Kasumi-1 (cell line): ENCODE measurements at regions not wholly inside any gene's neighbourhood (a gene's known extent, or its start where the extent isn't known, plus 50 kb on each side); places are given as distances from the start of the nearest gene placed in this dataset.

Experiments used
- DNase-seq, 2 experiments: peaks; one replicate each; lab custom pipeline; 2025; lab: John Stamatoyannopoulos, UW

DNA sequence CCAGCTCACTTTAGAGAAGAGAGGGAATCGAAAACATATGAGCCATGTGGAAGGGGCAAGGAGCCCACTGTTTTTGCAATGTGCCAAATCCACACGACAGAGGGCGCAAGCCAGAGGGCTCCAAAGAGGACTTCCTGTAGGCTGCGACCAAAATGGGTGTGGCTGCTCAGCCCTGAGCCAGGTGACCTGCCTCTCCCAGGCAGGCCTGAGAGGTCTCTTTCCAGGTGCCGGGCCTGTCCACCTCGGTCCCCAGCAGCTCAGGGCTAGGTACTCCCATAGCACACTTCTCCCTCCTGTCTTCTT, 153.8 kb downstream of the TTC32 start:
- DNase-seq: no peak

- no peak for DNase-seq
These were observed 154.3 kb downstream of the TTC32 start for GRCh38 chr2:19747310-19748072.

- no peak for DNase-seq
These were observed 155.0 kb downstream of the TTC32 start for GRCh38 chr2:19746611-19747309.

GRCh38 chr2:19746137-19746600, 155.6 kb downstream of the TTC32 start:
- no peak for DNase-seq

- no peak for DNase-seq
These were observed 156.3 kb downstream of the TTC32 start for GRCh38 chr2:19745318-19746136.

- DNase-seq: no peak
These were observed 157.2 kb downstream of the TTC32 start for GRCh38 chr2:19744456-19745199.

- no peak for DNase-seq
These were observed 158.1 kb downstream of the TTC32 start for GRCh38 chr2:19743641-19744040.

- no peak for DNase-seq
These were observed 158.9 kb downstream of the TTC32 start for GRCh38 chr2:19742872-19743271.

- no peak for DNase-seq
These were observed 162.5 kb downstream of the TTC32 start for GRCh38 chr2:19739256-19739655.

GRCh38 chr2:19738707-19739106, 163.1 kb downstream of the TTC32 start:
- DNase-seq: no peak

DNA sequence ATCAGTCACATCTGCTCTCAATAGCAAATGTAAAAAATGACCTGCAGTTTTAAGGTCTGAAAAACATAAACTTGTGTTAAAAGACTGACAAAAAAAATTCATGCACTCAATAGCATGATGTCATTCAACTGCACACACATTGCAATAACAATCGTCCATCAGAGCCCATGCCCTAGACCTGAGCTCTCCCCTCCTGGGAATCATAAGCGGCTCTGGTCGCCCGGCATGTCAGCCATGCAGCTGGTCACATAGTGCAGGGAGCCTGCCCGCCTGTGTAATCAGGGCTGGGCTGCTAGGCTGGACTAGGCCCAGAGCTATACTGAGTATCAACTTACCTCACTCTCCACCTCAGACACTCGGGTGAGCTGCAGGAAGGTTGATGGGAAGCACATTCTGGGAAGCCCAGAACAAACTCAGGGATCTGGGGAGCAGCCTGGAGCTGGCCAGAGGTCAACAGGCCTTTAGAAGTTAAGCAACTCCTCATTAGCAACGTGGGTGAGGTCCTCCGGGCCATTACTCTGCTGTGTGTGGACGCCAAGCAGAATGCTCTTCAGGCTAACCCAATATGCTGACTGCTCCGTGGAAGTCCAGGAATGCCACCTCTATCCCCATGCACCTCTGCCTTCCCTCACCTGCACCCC, 165.5 kb downstream of the TTC32 start:
- DNase-seq: no peak

DNA sequence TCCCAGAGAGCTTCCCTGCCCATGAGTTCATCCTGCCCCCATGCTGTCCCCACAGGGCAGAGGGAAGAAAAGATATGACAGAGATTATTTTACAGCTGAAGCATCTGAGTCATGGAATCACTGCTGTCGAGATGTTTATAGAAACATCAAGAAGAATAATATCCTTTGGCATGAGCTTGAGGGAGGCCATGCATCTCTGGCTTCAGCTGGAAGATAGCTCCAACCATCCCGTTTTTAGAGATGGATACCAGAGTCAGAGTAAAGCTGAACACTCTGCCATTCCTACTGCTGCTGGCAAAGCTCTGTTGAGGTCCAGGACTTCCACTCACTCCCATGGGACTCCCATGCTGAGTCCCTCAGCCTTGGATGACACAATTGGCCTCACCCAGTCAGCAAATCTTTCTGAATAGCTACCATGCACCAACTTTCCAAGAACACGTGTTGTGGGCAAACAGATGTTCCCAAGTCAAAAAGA, 167.8 kb downstream of the TTC32 start:
- no peak for DNase-seq

DNA sequence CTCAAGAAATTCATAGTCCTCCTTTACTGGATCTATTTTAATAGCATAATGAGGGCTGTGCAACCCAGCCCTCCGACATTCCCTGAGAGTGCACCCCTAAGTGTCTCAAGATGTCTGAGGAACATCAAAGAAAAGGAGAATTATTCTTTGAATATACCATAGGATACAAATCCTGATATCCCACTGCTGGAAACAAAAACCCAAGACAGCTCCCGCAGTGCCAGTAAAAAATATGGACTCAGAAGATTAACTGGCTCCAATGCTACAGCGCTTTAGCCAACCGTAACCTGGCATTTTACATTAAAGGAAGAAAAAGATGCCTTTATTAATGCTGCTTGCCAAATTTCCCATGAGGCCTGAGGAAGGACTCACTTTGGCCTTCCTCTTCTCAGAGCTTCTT, 168.4 kb downstream of the TTC32 start:
- DNase-seq: no peak

DNA sequence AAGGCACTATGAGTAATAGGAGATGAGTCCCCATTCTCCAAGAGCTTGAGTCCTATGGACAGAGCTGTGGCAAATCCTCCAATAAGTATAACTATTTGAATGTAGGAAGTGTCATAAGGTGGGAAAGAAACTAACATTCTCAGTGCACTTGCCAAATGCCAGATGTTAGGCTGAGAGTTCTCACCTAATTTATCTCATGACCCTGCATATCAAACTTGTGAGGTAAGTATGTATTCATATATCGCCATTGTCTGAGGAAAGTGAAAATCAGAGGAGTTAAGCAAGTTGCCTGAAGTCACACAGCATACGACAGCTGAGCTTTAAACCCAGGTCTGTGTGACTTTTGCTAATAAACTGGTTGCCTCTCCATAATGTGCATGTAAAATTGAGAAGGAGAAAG, 169.5 kb downstream of the TTC32 start:
- DNase-seq: no peak

GRCh38 chr2:19731515-19731914, 170.3 kb downstream of the TTC32 start:
- DNase-seq: no peak

DNA sequence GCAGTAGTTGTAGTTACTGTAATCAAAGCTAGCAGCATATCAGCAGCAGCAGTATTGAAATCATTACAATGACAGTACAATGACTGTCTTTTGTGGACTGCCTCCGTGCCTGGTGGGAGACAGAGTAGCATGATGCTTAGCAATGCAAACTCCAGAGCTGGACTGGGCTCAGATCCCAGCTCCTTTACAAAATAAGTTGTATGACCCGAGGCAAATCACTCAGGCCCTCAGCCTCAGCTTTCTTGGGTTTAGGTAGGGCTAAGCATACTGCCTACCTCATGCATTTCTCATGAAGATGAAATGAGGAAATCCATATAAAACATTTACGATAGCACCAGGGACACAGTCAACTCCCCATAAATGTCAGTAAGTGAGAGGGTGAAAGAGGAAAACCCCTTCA, 170.7 kb downstream of the TTC32 start:
- DNase-seq: no peak

DNA sequence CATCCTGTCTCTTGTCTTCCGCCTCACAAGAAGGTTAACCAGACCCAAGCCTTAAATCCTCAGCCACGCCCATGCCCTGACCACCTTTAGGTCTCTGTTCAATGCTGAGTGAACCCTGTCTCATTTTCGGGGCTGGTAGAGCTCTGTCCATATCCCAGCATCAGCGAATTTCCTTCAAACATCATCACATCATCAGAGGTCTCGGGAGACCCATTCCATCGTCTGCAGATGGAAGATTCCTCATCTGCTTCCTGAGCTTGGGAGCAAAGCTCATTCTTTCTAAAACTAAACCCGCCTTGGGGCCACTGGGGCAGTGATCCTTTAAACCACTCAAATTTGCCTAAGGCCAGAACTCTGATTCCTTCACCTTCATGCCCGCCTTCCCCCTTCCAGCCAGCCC, 173.7 kb downstream of the TTC32 start:
- DNase-seq: no peak

DNA sequence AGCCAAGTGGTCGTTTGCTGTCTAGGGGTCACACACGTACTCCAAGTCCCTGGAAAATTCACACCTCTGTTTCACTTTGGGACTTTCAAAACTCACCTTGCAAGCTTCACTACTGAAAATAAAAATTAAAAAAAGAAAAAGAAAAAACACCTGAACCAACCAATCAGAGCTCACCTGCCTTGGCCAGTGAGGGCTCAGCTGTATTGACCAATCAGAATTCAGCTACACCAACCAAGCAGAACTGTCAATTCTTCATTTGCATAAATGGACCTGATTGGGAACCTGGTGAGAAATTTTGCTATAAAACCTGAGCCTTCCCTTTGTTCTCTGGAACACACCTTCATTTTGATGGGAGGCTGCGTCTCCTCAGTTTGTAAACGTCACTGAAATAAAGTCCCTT, 176.4 kb downstream of the TTC32 start:
- no peak for DNase-seq

GRCh38 chr2:19723021-19723420, 178.8 kb downstream of the TTC32 start:
- no peak for DNase-seq

DNA sequence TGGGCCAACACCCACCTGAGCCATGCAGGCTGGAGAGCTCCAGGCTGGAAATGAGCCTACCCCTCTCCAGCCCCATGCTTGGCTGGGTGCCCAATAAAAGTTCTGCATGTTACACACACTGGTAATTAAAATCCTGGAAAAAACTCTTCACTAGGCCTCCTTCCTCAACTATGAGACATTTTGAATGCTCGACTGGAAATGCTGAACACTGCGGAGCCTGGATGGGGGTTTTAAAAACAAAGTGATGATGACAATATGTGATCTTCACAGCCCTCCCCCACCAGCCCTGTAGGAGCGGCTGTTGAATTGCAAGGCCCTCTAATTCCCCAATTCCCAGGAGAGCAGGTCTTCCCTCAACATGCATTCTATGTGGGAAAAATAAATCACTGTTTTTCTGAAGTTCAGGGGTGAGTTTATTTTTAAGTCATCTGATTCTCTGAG, 179.2 kb downstream of the TTC32 start:
- DNase-seq: no peak

GRCh38 chr2:19720306-19720705, 181.5 kb downstream of the TTC32 start:
- DNase-seq: no peak
